ENCODE measurements at regions not wholly inside any gene's neighbourhood (a gene's known extent, or its start where the extent isn't known, plus 50 kb on each side); places are given as distances from the start of the nearest gene placed in this dataset.
A peak's percentile ranks its signal among the peaks of the same experiment; 100 is the strongest.
"Not testable (repeated sequence)": the region's sequence is repeated elsewhere in the genome, so short reads cannot be mapped to it uniquely, and the experiment has no call there.

DNA sequence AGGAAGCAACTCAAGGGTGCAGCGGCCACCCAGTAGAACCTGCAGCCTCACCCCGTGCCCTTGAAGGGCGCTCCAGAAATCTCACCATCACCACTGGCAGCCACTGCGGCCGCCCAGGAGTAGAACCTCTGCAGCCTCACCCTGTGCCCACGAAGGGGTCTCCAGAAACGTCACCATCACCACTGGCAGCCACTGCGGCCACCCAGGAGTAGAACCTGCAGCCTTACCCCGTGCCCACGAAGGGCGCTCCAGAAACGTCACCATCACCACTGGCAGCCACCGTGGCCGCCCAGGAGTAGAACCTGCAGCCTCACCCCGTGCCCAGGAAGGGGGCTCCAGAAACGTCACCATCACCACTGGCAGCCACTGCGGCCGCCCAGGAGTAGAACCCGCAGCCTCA lies 336.0 kb downstream of the TEX29 start:
- no peak for DNase-seq

DNA sequence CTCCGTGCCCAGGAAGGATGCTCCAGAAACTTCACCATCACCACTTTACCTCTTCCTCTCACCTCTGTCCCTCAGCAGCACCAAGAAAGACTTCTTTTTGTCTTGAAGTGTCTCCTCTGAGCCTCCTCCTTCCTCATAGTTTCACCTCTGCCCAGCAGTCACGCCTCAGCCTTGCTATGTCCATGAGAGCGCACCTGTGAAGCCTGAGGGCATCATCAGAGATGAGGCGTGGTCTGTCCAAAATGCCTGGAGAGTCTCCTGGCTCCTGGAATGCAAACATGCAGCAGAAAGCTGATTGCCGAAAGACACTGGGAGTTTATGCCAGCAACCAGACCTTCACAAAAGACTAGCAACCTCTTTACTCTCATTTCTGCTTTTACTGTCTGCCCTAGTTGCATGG lies 336.6 kb downstream of the TEX29 start:
- DNase-seq, result peak; percentile 19

DNA sequence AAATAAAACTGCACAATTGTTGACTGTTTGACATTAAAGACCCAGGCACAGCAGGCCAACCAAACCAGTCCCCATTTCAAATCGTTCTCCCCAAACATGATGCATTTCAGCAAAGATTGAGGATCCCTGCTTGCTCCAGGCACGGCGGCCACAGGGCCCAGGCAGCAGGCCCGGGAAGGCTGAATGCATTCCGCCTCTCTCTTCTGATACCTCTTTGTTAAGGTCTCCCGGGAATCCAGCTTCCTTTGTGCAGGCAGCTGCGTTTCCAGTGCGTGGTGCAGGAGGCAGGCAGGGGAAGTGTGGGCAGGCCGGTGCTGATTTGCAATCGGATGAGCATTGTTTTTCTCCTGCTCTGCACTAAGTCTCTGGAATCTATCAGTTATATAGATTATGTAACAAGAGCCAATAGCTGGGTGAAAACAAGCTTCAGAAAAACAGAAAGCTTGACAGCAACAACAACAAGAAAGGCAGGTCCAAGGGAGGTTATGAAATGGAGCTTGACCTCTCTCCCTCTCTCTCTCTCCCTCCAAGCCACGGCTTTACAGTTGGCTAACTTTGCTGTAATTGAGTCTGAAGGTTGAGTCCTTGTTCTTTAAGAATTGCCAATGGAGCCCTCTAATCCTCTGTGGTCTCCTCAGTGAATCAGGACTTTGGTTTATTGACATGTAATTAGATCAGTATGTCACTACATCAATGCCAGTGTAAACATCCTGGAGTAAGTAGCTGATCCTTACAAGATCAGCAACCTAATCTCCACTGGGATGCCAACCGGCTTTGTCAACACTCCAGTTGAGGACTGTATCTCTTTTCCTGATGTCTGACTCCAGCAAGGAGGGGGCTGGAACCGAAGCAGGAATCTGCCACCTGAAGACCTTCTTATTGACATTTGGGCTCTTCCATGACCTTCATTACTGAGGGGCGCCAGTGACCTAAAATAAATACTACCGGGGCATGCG lies 338.0 kb downstream of the TEX29 start:
- DNase-seq, result peak; percentile 60

DNA sequence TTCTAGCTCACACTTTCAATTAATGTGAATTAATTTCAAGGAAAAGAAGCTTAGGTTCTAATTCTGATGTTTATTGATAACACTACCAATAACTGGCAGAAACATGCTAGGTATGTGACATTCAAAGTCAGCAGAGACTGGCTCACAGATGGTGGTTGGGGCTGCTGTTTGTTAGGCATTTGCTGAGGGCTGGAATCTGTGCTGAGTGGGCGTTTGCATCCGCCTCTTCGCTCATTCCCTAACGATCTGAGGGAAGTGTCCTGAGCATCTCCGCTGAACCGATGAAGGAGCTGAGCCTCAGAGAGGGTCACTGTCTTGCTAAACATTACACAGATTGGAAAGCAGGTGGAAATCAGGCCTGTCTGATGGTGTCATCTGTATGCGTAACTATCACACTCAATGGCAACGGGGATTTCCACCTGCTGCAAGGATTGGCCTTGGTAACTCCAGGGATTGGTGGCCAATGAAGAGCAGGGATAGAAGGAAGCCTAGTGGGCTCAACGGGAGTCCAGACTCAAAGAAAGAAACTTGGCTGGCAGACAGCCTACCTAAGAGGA lies 338.9 kb downstream of the TEX29 start:
- DNase-seq, result peak; percentile 21

DNA sequence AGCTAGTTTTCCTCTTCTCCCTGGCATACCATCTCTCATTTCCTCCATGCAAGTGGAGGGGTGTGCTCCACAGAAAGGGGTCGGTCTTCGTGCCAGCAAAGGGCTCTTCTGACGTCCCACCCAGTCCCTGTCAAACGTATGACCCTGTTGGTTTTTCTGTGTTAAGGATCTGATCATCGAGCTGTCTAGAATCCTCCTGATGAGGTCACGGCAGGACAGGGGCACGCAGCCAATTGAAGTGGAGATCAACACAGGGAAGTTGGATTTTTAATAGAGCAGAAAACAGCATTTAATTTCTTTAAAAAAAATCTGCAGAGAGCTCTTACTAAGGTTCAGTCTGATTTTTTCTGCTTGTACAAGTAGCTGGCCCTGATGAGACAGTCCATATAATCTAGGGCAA lies 339.4 kb downstream of the TEX29 start:
- no peak for DNase-seq

DNA sequence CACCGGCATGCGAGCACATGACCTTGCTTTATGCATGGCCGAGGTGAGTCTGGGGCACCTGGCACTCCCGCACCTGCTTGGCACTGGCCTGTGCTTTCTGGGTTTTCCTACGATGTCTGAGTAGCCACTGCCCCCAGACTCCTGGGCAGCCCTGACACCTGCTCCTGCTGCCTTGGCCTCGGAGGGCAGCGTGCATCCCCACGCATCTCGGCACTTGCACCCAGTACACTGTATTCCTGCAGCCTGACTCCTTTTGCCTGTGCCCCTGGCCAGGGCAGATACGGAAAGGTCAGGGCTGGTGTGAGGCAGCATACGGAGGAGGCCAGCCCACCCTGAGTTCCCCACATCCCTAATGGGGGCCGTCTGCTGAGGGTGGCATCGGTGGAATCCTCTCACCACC lies 340.6 kb downstream of the TEX29 start:
- DNase-seq, result no peak

DNA sequence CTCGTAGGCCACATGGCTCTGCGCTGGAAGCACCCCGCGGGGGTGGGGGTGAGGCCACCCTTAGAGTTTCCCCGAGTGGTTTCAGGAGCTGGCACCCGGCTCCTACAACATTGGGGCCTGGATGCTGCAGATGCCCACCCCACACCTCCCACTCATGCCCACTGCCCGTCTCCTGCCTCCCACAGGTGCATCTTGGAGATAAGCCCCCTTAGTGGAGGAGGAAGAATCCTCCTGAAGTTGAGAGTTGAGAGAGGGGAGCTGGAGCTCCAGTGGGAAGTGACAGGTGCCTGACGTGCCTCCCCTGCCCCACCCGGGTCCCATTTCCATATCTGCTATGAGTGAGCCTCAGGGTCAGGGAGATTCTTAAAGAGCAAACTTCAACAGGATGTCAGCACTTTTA lies 341.3 kb downstream of the TEX29 start:
- DNase-seq, result no peak

DNA sequence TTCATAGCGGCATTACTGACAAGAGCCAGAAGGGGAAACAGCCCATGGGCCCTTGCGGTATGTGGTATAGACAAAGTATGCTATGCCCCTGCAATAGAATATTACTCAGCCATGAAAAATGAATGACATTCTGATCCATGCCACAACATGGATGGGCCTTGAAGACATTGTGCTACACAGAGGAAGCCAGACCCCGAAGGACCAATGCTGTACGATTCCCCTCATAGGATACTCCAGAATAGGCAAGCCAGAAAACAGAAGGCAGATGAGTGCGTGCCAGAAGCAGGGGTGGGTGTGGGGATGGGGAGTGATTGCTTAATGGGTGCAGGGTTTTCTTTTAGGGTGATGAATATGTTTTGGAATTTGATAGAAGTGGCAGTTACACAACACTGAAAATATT lies 342.0 kb downstream of the TEX29 start:
- DNase-seq, result no peak

DNA sequence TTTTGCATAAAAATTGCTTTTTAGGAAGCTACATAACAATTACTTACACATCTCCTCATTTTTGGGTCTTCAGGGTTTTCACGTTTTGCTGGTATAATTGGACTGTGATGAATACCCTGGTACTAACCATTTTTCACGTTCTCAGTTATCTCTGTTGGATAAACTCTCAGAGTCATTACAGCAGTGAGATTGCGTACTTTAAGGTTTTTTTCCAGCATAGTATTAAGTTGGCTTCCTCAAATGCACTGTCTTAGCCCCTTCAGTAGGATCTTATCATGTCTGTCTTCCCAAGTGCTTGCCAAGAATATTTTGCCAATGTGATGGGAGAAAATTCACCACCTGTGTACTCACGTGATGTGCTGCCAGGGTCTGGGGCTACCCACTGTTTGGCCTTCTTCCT lies 342.5 kb downstream of the TEX29 start:
- DNase-seq, result no peak

DNA sequence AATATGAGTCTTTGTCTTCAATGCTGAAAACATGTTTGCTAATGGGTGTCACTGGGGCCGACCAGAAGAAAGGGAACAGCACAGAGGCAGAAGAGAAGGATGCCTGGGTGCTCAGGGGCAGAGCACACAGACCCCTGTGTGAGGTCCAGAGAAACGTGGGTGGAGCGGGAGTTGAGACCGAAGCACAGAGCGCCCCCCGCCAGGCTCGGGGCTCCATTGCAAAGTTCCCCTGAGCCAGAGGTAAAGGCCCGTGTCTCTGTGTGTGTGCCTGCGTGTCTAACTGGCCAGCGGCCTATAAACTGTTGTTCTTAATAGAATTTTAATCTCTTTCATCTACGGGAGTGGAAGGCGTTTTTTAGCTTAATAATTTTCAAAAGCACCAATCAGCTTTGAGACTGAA lies 343.1 kb downstream of the TEX29 start:
- DNase-seq, result no peak

DNA sequence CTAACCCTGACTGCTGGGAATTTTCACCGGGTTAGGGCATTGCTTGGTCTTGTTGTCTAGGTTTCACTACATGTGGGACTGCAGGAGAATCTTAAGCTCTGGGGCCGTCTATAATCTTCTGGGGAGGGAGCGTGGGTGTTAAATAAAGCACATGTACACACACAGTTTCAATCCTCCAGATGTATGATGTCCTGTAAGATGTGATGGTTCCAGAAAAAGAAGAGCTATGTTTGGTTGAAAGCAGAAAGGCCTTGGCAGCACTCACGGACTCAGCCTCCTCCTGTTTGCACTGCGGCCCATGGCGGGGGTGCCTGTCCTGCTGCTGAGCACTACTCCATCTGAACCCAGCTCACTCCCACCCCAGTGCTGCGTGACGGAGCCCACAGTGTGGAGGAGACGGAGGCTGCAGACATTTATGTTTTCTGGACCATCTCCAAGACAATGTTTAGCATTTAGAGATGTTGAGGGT lies 343.5 kb downstream of the TEX29 start:
- DNase-seq, result no peak

DNA sequence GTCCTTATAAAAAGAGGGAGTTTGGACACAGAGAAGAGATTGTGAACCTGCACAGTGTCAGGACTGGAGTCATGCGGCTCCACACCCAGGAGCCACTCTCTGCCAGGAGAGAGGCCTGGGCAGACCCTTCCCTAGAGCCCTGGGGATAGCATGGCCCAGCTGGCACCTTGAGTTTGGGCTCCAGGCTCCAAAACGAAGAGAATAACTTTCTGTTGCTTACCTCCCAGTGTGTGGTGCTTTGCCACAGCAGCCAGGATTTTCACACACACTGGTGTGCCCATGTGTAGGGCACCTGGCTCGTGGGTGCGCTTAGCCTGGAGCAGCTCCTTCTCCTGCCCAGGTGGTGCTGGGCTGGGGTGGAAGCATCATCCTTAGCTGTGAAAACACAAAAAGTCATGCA lies 344.3 kb downstream of the TEX29 start:
- DNase-seq, result no peak

DNA sequence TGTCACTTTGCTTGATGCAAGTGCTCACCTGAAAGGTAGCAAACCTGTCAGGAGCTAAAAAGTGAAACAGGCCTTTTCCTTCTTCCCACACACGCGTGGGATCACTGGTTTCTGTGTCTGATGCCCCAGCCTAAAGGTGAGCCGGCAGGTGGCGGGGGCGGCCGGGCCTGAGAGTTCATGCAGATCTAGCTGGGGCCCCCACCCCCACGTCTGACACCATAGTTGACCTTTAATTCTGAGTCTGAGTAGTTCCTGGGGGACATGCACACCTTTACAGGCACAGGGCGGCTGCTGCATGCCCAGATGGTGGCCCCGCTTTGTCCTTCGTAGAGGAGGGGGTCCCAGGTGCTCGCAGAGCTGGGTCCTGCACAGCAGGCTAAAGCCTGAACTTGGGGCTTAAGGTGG lies 345.3 kb downstream of the TEX29 start:
- DNase-seq, result no peak

DNA sequence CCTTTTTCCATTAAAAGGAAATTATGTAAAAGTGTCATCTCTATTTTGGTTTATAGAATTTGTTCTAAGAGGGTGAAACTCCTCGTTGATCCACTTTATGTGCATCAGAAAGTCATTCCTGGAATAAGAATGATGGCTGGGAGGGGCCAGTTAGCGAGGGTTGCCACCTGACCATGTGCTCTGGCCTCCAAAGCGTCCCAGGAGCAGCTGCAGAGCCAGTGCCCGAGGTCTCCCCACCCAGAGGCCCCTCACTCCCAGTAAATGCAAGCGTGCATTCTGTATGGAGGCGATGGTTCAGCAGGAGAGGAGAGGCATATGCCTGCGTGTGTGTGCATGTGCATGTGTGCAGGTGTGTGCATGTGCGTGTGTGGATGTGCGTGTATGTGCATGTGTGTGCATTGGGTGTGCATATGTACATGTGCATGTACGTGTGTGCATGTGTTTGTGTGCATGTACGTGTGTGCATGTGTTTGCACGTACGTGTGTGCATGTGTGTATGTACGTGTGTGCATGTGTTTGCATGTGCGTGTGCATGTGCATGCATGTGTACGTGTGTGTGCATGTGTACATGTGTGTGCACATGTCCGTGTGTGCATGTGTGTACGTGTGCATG lies 345.8 kb downstream of the TEX29 start:
- DNase-seq, result no peak

DNA sequence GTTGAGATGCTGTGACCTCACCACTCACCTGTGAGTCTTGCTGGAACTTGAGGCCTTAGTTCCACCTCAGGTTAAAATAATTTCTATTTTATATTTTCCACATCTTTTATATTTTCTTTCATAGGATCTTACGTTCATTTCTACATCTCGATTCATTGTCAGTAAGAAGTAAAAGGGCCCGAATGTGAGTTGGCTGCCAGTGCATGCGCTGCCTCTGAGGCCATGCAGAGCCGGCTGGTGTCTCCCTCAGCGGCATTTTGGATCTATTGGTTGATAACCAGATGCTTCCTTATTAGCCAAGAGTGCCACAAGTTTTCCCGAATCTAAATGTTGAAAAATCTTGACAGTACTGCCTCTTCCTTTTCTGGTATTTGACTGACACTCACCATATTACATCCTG lies 347.3 kb downstream of the TEX29 start:
- no peak for DNase-seq

DNA sequence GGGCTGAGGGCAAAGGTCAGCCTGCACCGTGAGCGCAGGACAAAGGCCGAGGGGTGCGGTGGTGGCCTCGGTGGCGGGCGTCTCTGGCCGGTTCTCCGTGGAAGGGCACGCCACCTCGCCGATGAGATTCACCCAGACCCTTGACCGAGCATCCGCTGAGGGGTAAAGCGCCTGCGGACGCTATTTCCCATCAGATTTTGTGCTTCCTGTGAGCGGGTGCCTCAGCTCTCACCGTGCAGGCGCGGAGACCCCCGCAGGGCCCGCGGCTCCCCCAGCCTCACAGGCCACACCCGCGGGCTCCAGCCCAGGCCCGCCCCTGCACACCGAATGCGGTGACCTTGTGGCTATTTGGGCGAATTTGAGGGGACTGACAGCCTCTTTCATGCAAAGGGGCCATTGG lies 348.0 kb downstream of the TEX29 start:
- DNase-seq, result no peak

DNA sequence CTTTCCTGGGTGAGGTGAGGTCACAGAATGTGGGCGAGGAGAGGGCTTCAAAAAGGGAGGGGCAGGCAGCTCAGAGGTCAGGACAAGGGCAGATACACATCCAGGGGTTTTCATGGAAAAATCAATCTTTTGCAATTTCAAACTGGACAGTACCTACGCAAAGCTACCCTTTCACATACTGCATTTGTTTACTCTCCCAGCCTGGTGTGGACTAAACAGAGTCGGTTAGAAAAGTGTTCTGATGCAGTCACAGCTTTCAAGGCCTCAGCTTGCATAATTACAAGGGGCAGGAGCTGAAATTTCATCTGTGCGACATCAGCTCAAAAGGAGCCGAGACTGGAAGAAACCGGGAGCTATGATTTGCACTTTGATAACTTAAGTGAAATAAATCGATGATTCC lies 351.8 kb downstream of the TEX29 start:
- DNase-seq, result not testable (repeated sequence)

DNA sequence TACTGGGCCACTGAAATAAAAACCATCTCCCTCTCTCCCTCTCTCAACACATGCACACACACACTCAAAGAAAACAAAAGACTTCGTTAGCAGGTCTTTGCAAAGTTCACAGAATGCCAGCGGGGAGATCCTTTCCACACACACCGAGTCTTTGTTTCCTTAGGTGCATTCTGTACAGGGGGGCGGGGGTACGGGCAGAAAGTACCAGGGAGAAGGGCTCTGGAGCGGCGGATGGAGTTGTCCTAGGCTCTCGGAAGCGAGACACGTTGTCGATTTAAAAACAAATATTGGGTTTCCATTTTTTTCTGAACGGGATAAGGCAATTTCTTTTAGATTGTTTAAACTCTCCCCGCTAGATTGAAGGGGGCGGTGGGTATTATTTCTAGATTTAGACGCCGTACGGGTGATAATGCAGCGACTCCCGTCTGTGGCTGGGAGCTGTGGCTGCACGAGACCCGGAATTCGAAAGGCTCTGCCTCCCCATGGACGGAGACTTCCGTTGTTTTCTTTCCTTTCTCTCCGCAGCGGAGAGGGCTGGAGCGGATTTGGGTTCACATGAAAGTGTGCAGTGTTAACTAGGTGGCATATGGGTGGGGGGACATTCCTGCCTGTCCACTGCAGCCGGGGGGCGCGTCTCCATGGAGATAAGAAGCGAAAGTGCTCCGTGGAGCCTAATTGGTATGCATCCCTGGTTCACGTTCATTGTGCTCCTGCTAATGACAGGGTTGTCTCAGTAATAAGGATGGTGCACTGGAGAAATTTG lies 357.9 kb downstream of the TEX29 start:
- not testable (repeated sequence) for DNase-seq

DNA sequence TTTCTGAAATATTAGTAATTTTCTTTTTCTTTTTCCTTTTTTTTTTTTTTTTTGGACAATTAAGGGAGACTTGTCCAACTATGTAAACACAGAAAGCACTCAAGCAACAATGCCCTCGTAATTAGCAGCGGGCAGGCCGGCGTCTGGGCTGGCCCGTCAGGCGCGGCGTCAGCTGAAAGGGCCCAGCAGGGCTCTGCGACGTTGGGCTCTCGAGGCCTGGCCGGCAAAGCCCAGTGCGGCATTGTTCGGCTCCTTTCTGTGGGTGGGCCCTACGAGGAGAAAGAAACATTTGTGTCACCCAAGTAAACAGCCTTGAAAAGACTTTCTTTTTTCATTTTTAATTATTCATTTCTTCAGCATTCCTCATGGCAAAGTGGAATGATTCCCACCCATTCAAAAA lies 359.2 kb downstream of the TEX29 start:
- DNase-seq, result not testable (repeated sequence)

DNA sequence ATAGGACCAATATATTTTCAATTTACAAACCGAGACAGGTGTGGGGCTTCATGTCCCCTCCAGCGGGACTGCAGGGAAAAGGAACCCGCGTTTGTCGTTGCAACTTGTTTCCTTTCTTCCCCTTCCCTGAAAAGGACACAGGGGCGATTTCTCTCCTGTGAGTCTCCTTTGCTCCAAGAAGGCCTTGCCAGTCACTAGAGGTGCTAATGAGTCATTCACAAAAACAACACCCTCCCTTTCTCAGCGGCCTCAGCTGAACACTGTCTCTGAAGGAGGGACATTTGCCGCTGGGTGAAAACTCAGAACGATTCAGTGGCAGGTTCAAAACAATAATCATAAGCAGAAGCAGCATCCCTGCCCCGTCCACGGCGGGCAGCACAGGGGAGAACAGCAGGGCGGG lies 359.7 kb downstream of the TEX29 start:
- not testable (repeated sequence) for DNase-seq

DNA sequence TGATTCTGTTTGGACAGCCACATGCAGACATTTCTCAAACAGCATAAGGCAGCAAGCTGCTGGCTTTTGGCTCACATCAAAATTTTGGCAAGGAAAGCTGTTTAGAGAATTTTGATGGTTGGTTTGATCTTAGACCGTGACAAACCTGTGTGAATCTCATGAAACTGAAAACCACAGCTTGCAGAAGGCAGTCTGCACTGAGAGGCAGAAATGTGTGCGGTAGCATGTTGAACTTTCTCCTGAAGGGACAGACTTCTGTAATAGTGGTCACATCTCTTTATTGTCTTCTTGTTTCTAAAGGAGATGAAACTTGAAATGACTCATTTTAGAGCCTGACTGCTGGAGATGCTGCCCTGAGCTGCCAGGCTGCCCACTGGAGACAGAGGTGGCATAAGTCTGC lies 371.6 kb downstream of the TEX29 start:
- not testable (repeated sequence) for DNase-seq

DNA sequence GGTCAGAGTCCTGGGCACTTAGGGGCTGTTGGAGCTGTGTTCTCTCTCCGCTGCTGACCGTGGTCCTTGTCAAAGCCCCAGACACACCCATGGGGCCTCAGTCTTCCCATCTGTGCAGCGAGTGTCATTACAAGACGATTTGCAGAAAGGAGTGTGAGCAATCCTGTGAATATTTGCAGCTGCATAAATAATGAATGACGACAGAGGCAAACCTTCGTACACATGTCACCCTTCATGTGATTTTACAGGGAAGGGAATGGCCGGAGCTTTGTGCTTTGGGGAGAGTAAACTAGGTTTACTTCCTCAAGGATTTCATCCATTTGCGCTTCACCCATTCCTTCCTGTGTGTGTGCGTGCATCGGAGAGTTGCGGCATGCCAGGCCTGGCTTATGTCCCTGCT lies 370.8 kb upstream of the SOX1 start:
- DNase-seq, result not testable (repeated sequence)

DNA sequence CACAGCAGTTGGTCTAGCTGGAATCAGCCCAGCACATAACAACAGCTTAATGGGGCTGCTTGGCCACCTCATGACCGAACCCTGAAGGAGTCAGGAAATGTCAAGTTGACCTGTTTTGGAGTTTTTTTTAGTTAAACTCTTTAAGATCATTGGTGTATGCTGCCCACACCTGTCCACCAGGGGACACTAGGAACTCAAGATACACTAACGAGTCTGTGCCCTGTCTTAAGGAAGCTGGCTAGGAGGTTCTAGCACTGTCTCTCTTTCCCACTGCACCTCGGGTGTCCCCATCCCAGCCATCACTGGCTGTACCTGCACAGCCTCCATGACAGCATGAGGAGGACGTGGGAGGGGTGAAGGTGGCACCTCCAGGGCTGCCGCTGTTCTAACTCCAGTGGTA lies 364.9 kb upstream of the SOX1 start:
- DNase-seq, result not testable (repeated sequence)
